Neural cell (in vitro differentiated cells): ENCODE measurements at regions not wholly inside any gene's neighbourhood (a gene's known extent, or its start where the extent isn't known, plus 50 kb on each side); places are given as distances from the start of the nearest gene placed in this dataset.

Experiments used
- H2AFZ ChIP-seq: fragments of 200-600, 300-800 bp; sonication (generic), shearing (Covaris generic); 2 replicates; pipeline ENCODE4 v1.6.0; 2014; ENCODE audit warnings: low read depth, mild to moderate bottlenecking, antibody characterized with exemption, low read length, moderate library complexity
- H3F3A ChIP-seq: fragments of 200-600 bp; shearing (Covaris generic); 2 replicates; pipeline ENCODE4 v1.6.1; 2016; ENCODE audit warnings: mild to moderate bottlenecking, moderate library complexity, mixed read lengths, antibody characterized with exemption, low read length; ENCODE audit not compliant: insufficient read depth, poor library complexity, severe bottlenecking
- H3K27ac ChIP-seq: fragments of 200-600, 300-800 bp; sonication (generic), shearing (Covaris generic); 2 replicates; pipeline ENCODE4 v1.5.1; 2014; ENCODE audit warnings: mild to moderate bottlenecking, low read length, moderate library complexity
- H3K27me3 ChIP-seq: fragments of 300-800, 200-600 bp; sonication (generic), shearing (Covaris generic); 2 replicates; pipeline ENCODE4 v1.6.0; 2014; ENCODE audit warnings: mild to moderate bottlenecking, low read depth, low read length, moderate library complexity; ENCODE audit not compliant: insufficient read depth
- H3K36me3 ChIP-seq: fragments of 300-800, 200-600 bp; sonication (generic), shearing (Covaris generic); 2 replicates; pipeline ENCODE4 v1.5.1; 2014; ENCODE audit warnings: mild to moderate bottlenecking, antibody characterized with exemption, low read length, moderate library complexity; ENCODE audit not compliant: insufficient read depth
- H3K4me2 ChIP-seq: fragments of 300-800, 200-600 bp; sonication (generic), shearing (Covaris generic); 2 replicates; pipeline ENCODE4 v1.6.0; 2014; ENCODE audit warnings: mild to moderate bottlenecking, low read length
- H3K4me3 ChIP-seq: fragments of 300-800, 200-600 bp; sonication (generic), shearing (Covaris generic); 2 replicates; pipeline ENCODE4 v1.5.1; 2014; ENCODE audit warnings: mild to moderate bottlenecking, low read length, moderate library complexity
- H3K79me2 ChIP-seq: fragments of 200-600 bp; shearing (Covaris generic); replicated peaks from 2 replicates; pipeline ENCODE4 v1.6.0; 2014; ENCODE audit warnings: mild to moderate bottlenecking, low read length, moderate library complexity; ENCODE audit not compliant: insufficient read depth
- H3K9ac ChIP-seq: fragments of 300-800, 200-600 bp; sonication (generic), shearing (Covaris generic); 2 replicates; pipeline ENCODE4 v1.6.1; 2016; ENCODE audit warnings: mild to moderate bottlenecking, low read length, mixed read lengths
- H3K9me2 ChIP-seq: fragments of 200-600 bp; shearing (Covaris generic); 2 replicates; pipeline ENCODE4 v1.6.1; 2016; ENCODE audit warnings: mild to moderate bottlenecking, low read length, mixed read lengths; ENCODE audit not compliant: insufficient read depth
- H3K9me3 ChIP-seq: fragments of 200-600, 300-800 bp; sonication (generic), shearing (Covaris generic); 2 replicates; pipeline ENCODE4 v1.6.1; 2016; ENCODE audit warnings: mild to moderate bottlenecking, mixed run types, low read length, moderate library complexity, mixed read lengths
- H4K20me1 ChIP-seq: fragments of 200-600 bp; shearing (Covaris generic); 2 replicates; pipeline ENCODE4 v1.6.1; 2016; ENCODE audit warnings: mild to moderate bottlenecking, mixed run types; ENCODE audit not compliant: insufficient read depth
- EP300 ChIP-seq: fragments of 450-650 bp; conservative IDR thresholded peaks from 2 replicates; pipeline ENCODE4 v1.6.1; 2014; ENCODE audit warnings: antibody characterized with exemption, mild to moderate bottlenecking, moderate library complexity; ENCODE audit not compliant: poor library complexity, severe bottlenecking
- EZH2 ChIP-seq: fragments of 200-600, 300-800 bp; shearing (Covaris generic), sonication (generic); IDR thresholded peaks from 2 replicates; pipeline ENCODE4 v1.6.1; 2014; ENCODE audit warnings: antibody characterized with exemption, low read length, borderline replicate concordance, mild to moderate bottlenecking; ENCODE audit not compliant: insufficient read depth, poor library complexity, severe bottlenecking
- MXI1 ChIP-seq: fragments of 450-650 bp; conservative IDR thresholded peaks from 2 replicates; pipeline ENCODE4 v1.6.1; 2014; ENCODE audit warnings: antibody characterized with exemption, mild to moderate bottlenecking; ENCODE audit not compliant: poor library complexity, severe bottlenecking
- POLR2AphosphoS5 ChIP-seq: IDR thresholded peaks from 2 replicates; pipeline ENCODE4 v1.6.1; 2012
- RAD21 ChIP-seq: fragments of 450-650 bp; conservative IDR thresholded peaks from 2 replicates; pipeline ENCODE4 v1.6.1; 2014; ENCODE audit warnings: antibody characterized with exemption, mild to moderate bottlenecking, moderate library complexity
- SMC3 ChIP-seq: fragments of 450-650 bp; conservative IDR thresholded peaks from 2 replicates; pipeline ENCODE4 v1.6.1; 2014; ENCODE audit warnings: antibody characterized with exemption, mild to moderate bottlenecking, moderate library complexity; ENCODE audit not compliant: poor library complexity
- TAF1 ChIP-seq: IDR thresholded peaks from 2 replicates; pipeline ENCODE4 v1.6.1; 2012; ENCODE audit warnings: low read depth
- TF ChIP-seq, protein P1 (sequence below): fragments of 450-650 bp; IDR thresholded peaks from 2 replicates; pipeline ENCODE4 v1.5.1; 2014; ENCODE audit warnings: antibody characterized with exemption, mild to moderate bottlenecking, moderate library complexity; ENCODE audit not compliant: poor library complexity, severe bottlenecking
- TF ChIP-seq, protein P2 (sequence below): IDR thresholded peaks from 2 replicates; pipeline ENCODE4 v1.6.1; 2012; ENCODE audit warnings: borderline replicate concordance

DNA sequence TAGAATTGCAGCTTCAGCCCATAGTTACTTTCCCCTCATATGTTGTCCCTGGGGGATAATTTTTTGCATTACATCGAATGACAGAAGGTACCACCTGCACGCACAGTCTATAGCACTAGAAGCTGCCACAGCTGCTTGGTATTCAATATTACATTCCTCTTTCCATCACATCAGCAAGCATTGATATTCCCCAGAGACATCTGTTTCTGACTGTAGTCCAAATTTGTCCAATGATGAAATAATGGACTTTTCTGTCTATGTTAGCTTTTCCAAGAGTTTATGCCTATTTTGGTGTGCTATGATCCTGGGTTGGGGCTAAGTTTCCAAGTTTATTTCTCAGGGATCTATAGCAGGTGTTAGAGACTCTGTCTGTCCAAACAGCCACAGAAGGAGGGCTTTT is 335.4 kb downstream of the LRIG3 start:
- no peaks in the 10 kb centered on the region for H3K36me3 ChIP-seq
- TF ChIP-seq SMC3 (no peak), MXI1 (no peak), RAD21 (no peak), POLR2AphosphoS5 (no peak)
- TF ChIP-seq, protein P1, sequence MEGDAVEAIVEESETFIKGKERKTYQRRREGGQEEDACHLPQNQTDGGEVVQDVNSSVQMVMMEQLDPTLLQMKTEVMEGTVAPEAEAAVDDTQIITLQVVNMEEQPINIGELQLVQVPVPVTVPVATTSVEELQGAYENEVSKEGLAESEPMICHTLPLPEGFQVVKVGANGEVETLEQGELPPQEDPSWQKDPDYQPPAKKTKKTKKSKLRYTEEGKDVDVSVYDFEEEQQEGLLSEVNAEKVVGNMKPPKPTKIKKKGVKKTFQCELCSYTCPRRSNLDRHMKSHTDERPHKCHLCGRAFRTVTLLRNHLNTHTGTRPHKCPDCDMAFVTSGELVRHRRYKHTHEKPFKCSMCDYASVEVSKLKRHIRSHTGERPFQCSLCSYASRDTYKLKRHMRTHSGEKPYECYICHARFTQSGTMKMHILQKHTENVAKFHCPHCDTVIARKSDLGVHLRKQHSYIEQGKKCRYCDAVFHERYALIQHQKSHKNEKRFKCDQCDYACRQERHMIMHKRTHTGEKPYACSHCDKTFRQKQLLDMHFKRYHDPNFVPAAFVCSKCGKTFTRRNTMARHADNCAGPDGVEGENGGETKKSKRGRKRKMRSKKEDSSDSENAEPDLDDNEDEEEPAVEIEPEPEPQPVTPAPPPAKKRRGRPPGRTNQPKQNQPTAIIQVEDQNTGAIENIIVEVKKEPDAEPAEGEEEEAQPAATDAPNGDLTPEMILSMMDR: no peak

DNA sequence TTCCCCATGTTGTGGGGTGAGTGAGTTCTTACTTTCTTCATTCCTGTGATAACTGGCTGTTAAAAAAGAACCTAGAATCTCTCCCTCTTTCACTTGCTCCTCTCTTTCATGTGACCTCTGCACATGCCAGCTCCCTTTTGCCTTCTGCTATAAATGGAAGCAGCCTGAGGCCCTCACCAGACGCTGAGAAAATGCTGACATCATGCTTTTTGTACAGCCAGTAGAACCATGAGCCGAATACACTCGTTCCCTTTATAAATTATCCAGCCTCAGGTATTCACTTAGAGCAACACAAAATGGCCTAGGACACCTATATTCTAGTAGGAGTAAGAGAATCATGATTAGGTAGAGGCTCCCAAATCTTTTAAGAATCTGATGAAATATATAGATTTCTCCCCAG is 333.5 kb downstream of the LRIG3 start:
- Histone ChIP-seq H3K27ac (no peak overlapping the region), H3K4me2 (no peak overlapping the region), H3K9ac (no peak overlapping the region), H2AFZ (no peak overlapping the region), H3K79me2 (no peaks in the 10 kb centered on the region), H3K9me3 (no peaks in the 10 kb centered on the region), H3K36me3 (no peaks in the 10 kb centered on the region), H4K20me1 (no peaks in the 10 kb centered on the region), H3K9me2 (no peaks in the 10 kb centered on the region), H3K27me3 (no peaks in the 10 kb centered on the region), H3K4me3 (no peak overlapping the region), H3F3A (no peaks in the 10 kb centered on the region)
- TF ChIP-seq RAD21 (no peak), EP300 (no peak), TAF1 (no peak), EZH2 (no peak), POLR2AphosphoS5 (no peak), SMC3 (no peak), MXI1 (no peak)
- TF ChIP-seq, protein P2, sequence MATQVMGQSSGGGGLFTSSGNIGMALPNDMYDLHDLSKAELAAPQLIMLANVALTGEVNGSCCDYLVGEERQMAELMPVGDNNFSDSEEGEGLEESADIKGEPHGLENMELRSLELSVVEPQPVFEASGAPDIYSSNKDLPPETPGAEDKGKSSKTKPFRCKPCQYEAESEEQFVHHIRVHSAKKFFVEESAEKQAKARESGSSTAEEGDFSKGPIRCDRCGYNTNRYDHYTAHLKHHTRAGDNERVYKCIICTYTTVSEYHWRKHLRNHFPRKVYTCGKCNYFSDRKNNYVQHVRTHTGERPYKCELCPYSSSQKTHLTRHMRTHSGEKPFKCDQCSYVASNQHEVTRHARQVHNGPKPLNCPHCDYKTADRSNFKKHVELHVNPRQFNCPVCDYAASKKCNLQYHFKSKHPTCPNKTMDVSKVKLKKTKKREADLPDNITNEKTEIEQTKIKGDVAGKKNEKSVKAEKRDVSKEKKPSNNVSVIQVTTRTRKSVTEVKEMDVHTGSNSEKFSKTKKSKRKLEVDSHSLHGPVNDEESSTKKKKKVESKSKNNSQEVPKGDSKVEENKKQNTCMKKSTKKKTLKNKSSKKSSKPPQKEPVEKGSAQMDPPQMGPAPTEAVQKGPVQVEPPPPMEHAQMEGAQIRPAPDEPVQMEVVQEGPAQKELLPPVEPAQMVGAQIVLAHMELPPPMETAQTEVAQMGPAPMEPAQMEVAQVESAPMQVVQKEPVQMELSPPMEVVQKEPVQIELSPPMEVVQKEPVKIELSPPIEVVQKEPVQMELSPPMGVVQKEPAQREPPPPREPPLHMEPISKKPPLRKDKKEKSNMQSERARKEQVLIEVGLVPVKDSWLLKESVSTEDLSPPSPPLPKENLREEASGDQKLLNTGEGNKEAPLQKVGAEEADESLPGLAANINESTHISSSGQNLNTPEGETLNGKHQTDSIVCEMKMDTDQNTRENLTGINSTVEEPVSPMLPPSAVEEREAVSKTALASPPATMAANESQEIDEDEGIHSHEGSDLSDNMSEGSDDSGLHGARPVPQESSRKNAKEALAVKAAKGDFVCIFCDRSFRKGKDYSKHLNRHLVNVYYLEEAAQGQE: no peak
- TF ChIP-seq, protein P1: no peak

More for the DNA sequence above, 335.4 kb downstream of the LRIG3 start:
- H3K9ac ChIP-seq: no peak overlapping the region
- H3K27ac ChIP-seq: no peak overlapping the region
- H3K79me2 ChIP-seq: no peaks in the 10 kb centered on the region
- H2AFZ ChIP-seq: no peak overlapping the region
- no peak overlapping the region for H3K4me2 ChIP-seq
- no peaks in the 10 kb centered on the region for H4K20me1 ChIP-seq
- H3K27me3 ChIP-seq: no peaks in the 10 kb centered on the region
- no peaks in the 10 kb centered on the region for H3K9me3 ChIP-seq
- no peaks in the 10 kb centered on the region for H3K9me2 ChIP-seq
- H3F3A ChIP-seq: no peaks in the 10 kb centered on the region
- H3K4me3 ChIP-seq: no peak overlapping the region
